HT1080 (cell line): ENCODE measurements at regions not wholly inside any gene's neighbourhood (a gene's known extent, or its start where the extent isn't known, plus 50 kb on each side); places are given as distances from the start of the nearest gene placed in this dataset.
"Not testable (repeated sequence)": the region's sequence is repeated elsewhere in the genome, so short reads cannot be mapped to it uniquely, and the experiment has no call there.

Experiments used
- DNase-seq: peaks from one replicate; pipeline ENCODE4 v3.0.0-alpha.2; 2015; ENCODE audit warnings: low read depth

DNA sequence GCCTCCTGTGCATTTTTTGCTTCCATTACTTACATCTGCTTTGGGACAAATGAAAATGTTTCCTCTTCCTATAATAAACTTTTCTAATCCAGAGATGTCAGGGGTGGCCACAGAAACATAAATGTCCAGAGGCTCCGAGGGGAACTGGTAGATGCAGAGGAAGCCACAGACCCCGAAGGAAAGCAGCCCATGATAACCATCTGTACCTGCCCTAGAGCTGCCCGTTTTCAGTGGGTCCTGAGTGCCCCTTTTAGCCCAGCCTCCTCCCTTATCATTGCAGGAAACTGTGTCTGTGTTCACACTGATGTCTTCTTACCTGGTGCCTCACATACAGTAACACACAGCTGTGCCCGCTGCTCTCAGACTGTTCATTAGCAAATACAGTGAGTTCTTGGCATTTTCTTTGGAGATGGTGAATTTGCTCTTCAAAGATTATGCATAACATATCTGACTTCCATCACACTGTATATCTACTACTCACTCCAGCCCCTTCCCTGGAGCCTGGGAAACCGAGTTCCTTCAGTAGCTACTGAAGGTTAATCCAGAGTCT is 817.8 kb downstream of the TMEM121 start:
- DNase-seq: not testable (repeated sequence)

- not testable (repeated sequence) for DNase-seq
Observed at GRCh38 chr14:106344791-106345479, 818.6 kb downstream of the TMEM121 start.

GRCh38 chr14:106346084-106346483 is 819.7 kb downstream of the TMEM121 start:
- no peak for DNase-seq

GRCh38 chr14:106346534-106347290 is 820.3 kb downstream of the TMEM121 start:
- DNase-seq: no peak

DNA sequence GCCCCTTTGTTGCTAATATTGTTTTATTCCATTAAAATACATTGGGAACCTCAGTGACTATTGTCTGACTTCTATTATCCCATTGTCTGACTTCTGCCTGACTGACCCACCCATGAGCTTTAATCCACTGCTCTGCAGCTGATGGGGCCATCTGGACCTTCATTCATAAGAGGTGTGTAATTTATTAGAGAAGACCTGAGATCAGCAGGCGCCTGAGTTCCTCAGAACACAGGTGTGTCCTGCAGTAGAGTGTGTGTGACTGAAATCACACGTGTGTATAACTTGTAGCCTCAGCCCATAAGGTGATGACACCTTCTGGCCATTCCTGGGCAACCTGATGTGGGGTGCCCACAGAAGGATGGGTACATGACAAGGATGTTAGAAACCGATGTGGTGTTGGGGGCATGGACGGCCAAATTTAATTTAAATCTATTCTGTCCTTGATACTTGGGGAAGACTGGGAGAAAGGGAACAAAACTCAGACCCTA is 821.0 kb downstream of the TMEM121 start:
- no peak for DNase-seq

DNA sequence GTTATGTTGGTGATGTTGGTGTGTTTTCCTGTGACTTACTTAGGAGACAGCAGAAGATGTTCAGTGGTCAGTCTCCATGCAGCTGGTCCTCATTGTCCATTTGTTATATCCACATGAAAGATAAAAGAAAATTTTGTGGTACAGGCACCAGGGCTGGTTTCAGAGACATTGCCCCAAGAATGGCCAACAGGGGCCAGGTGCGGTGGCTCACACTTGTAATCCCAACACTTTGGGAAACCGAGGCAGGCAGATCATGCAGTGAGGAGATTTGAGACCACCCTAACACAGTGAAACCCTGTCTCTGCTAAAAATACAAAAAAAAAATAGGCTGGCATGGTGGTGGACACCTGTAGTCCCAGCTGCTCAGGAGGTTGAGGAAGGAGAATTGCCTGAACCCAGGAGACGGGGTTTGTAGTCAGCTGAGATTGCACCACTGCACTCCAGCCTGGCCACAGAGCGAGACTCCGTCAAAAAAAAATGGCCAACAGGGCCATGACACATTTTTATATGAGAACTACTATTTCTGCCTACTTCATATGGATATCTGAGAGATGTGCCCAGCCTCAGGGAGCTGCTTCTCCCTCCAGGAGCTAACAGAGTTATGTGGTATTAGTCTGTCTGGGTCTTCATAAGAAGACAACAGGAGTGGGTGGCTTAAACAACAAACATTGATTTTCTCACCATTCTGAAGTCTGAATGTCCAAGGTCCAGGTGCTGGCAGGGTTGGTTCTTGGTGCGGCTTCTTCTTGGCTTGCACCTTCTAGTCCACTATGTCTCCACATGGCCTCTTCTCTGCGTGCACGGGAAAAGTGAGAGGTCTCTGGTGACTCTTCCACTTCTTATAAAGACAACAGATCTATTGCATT is 821.7 kb downstream of the TMEM121 start:
- DNase-seq: no peak

- DNase-seq: peak; percentile 40
Observed at GRCh38 chr14:106348873-106349540, 822.6 kb downstream of the TMEM121 start.

GRCh38 chr14:106349678-106350457 is 823.5 kb downstream of the TMEM121 start:
- DNase-seq: not testable (repeated sequence)

DNA sequence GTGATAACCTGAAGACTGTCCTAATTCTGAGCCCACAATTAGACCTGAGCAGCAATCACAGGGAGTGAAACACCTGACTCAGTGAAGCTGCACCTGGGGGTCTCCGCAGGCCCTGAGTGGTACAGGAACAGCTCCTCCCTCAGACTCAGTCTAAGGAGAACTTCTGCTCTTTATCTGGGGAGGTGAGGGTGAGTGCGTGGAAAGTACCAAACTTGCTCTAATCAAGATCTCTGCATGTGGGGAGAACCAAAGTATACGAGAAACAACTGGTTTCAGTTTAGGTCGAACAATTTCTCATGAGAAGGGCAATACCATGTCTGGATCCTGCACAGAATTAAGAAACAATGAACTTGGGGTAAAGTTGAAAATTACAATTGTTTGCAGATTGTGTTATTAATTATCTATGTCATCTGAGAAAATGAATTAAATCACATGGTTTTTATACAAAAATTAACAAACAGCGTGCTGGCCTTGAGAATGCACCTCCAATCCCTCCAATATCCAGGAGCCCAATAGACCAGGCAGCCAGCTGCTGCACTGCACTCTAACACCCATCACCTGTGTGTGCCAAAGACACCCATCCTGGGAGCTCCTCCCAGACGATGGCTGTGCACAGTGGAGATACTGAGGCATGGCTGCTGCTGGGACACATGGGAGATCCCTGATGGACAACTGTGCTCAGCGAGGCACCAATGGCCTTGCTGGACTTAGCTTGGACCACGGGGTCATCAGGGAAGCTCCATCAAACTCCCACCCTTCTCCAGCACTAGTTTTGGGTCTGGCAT is 828.8 kb downstream of the TMEM121 start:
- DNase-seq: not testable (repeated sequence)

- DNase-seq: not testable (repeated sequence)
Observed at GRCh38 chr14:106355881-106356642, 829.7 kb downstream of the TMEM121 start.

DNA sequence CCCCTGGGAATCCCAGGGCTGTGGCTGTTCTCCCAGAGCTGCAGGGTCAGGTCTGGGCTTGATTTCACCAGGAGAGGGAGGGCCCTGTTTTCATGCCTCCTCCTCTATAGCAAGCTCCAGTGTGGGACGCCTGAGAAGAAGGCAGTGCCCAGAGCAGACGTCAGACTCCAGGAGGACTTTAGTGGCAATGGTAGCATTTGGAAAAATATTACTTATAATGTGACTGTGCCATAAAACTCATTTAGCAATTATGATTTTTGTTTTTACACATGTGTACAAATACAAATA is 830.2 kb downstream of the TMEM121 start:
- not testable (repeated sequence) for DNase-seq

GRCh38 chr14:106359157-106359887 is 832.9 kb downstream of the TMEM121 start:
- DNase-seq: not testable (repeated sequence)

DNA sequence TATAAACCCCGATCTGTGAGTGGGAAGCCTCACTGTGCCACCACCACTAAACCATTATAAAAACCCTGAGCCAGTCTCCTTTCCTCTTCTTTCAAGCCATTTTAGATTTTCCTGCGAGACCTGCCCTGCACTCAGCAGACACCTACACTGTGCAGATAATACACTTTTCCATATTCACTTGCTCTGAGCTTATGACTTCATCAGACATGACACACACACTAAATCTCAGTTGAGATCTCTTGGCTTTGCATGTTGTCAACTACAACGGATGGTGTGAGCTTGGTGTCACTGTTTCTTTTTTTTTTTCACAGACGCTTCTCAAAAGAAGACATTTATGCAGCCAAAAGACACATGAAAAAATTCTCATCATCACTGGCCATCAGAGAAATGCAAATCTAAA is 839.0 kb downstream of the TMEM121 start:
- DNase-seq: not testable (repeated sequence)

DNA sequence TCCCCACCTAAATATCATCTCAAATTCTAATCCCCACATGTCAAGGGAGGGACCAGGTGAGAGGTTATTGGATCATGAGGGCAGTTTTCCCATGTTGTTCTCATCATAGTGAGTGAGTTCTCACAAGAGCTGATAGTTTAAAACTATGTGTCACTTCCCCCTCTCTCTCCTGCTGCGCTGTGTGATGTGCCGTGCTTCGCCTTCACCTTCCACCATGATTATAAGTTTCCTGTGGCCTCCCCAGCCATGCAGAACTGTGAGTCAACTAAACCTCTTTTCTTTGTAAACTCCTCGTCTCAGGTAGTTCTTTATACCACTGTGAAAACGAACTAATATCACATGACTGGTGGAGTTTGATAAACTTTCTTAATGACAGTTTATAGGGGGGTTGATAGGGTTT is 839.5 kb downstream of the TMEM121 start:
- not testable (repeated sequence) for DNase-seq

- DNase-seq: not testable (repeated sequence)
Observed at GRCh38 chr14:106366971-106367370, 840.6 kb downstream of the TMEM121 start.

DNA sequence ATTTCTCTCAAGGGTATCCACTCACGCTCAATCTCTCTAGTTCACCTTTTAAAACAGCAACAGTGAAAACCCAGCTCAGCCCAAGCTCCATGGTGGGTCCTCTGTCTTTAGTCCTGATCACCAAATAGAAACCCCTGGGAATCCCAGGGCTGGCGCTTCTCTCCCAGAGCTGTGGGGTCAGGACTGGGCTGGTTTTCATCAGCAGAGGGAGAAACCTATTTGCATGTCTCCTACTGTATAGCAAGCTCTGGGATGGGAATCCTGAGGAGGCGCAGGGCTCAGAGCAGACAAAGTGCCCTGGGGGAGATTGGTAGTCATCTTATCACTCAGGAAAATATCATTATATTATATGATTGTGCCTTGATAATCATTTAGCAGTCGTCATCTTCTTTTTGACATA is 843.1 kb downstream of the TMEM121 start:
- not testable (repeated sequence) for DNase-seq

DNA sequence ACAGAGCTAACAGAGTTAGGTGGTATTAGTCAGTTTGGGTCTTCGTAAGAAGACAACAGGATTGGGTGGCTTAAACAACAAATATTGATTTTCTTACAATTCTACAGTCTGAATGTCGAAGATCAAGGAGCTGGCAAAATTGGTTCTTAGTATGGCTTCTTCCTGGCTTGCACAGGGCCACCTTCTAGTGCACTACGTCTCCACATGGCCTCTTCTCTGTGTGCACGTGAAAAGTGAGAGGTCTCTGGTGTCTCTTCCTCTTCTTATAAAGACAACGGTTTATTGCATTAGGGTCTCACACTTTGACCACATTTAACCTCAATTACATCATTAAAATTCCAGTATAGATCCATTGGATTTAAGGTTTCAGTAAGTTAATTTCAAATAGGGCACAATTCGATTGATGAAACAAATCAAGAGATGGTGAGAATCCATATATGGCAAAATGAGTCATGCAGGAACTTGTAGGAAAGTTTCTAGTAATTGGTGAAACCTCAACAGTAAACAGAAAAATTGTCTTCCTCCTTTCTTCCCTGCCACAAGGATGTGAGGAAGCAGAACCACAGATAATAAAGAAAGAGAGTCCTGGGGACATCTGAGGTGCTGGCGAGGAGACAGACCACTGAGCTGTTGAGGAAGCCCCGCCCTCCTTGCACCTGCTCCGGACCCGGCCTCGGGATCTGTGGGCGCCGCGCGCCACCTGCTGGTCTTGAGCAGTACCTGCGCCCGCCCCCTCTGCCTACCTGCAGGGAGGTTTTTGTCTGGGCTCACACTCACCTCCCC is 846.7 kb downstream of the TMEM121 start:
- DNase-seq: peak; percentile 31
